PC-9 (cell line): ENCODE measurements at regions not wholly inside any gene's neighbourhood (a gene's known extent, or its start where the extent isn't known, plus 50 kb on each side); places are given as distances from the start of the nearest gene placed in this dataset.

Experiments
- BruUV-seq: library from RNA; stranded (reverse); fragments of 400-500 nt; replicated peaks from 2 replicates; lab custom pipeline; 2021; lab: Mats Ljungman, UMichigan
- CTCF ChIA-PET: fragments of 300-600 bp; sonication (Branson Sonifier 250); formaldehyde crosslinking; loops from one replicate; lab custom pipeline; 2022; ENCODE audit warnings: antibody characterized with exemption; lab: Charles Lee
- POLR2A ChIA-PET: fragments of 300-600 bp; sonication (Branson Sonifier 250); formaldehyde crosslinking; loops from one replicate; lab custom pipeline; 2022; ENCODE audit warnings: antibody characterized with exemption; ENCODE audit not compliant: unreplicated experiment; lab: Charles Lee
- DNase-seq, 2 experiments: peaks; one replicate each; pipeline versions ENCODE4 v3.0.0 to v3.0.0-alpha.2; 2015 to 2022; ENCODE audit warnings: mixed read lengths in 1 of 2
- H2AFZ ChIP-seq: fragments of 200-600 bp; sonication (generic); 2 replicates; pipeline ENCODE4 v1.8.1; 2017; ENCODE audit warnings: antibody characterized with exemption
- H3F3A ChIP-seq: fragments of 200-600 bp; sonication (generic); 2 replicates; pipeline ENCODE4 v1.8.1; 2017; ENCODE audit warnings: antibody characterized with exemption, mild to moderate bottlenecking, low read depth; ENCODE audit not compliant: insufficient read depth
- H3K27ac ChIP-seq: fragments of 200-600 bp; sonication (generic); 2 replicates; pipeline ENCODE4 v1.6.1; 2016; ENCODE audit warnings: mixed run types
- H3K27me3 ChIP-seq: fragments of 200-600 bp; sonication (generic); 2 replicates; pipeline ENCODE4 v1.6.1; 2016; ENCODE audit warnings: low read depth, mixed run types; ENCODE audit not compliant: insufficient read depth
- H3K36me3 ChIP-seq: fragments of 200-600 bp; sonication (generic); 2 replicates; pipeline ENCODE4 v1.6.1; 2016; ENCODE audit warnings: low read depth, mixed run types
- H3K4me1 ChIP-seq: fragments of 200-600 bp; sonication (generic); replicated peaks from 2 replicates; pipeline ENCODE4 v1.6.1; 2016; ENCODE audit warnings: mixed run types; ENCODE audit not compliant: insufficient read depth
- H3K4me2 ChIP-seq: fragments of 200-600 bp; sonication (generic); 2 replicates; pipeline ENCODE4 v1.6.1; 2017; ENCODE audit warnings: mixed run types
- H3K4me3 ChIP-seq: fragments of 200-600 bp; sonication (generic); 2 replicates; pipeline ENCODE4 v1.6.1; 2016; ENCODE audit warnings: mixed run types
- H3K79me2 ChIP-seq: fragments of 200-600 bp; sonication (generic); 2 replicates; pipeline ENCODE4 v1.6.1; 2017; ENCODE audit warnings: low read depth, mixed run types
- H3K9me2 ChIP-seq: fragments of 200-600 bp; sonication (generic); 2 replicates; pipeline ENCODE4 v1.8.1; 2017; ENCODE audit warnings: mild to moderate bottlenecking; ENCODE audit not compliant: insufficient read depth
- H3K9me3 ChIP-seq: fragments of 200-600 bp; sonication (generic); 2 replicates; pipeline ENCODE4 v1.8.1; 2016; ENCODE audit warnings: low read depth; ENCODE audit not compliant: insufficient read depth
- H4K20me1 ChIP-seq: fragments of 200-600 bp; sonication (generic); 2 replicates; pipeline ENCODE4 v1.8.1; 2017; ENCODE audit not compliant: insufficient read depth
- EZH2 ChIP-seq: fragments of 200-600 bp; sonication (generic); IDR thresholded peaks from 2 replicates; pipeline ENCODE4 v1.8.0; 2017; ENCODE audit warnings: antibody characterized with exemption, low read depth
- intact Hi-C: fragments of 100-400 bp; cut with micrococcal nuclease; formaldehyde crosslinking; loops from one replicate; pipeline ENCODE4 v1.10.0; 2022; ENCODE audit not compliant: unreplicated experiment
- TF ChIP-seq, protein P1 (sequence below): fragments of 200-600 bp; sonication (generic); conservative IDR thresholded peaks from 2 replicates; pipeline ENCODE4 v1.6.1; 2017; ENCODE audit warnings: mixed run types, antibody characterized with exemption, mild to moderate bottlenecking, moderate library complexity

- Histone ChIP-seq H3K9me3 (no peaks in the 10 kb centered on the region), H3K27me3 (peaks cover 90% of the 10 kb centered on the region), H3K36me3 (no peaks in the 10 kb centered on the region), H3K79me2 (no peaks in the 10 kb centered on the region), H2AFZ (no peak overlapping the region), H3K27ac (no peak overlapping the region), H3K4me1 (no peaks in the 10 kb centered on the region), H3F3A (no peaks in the 10 kb centered on the region), H3K9me2 (no peaks in the 10 kb centered on the region), H3K4me3 (no peak overlapping the region), H3K4me2 (no peak overlapping the region), H4K20me1 (no peaks in the 10 kb centered on the region)
- CTCF ChIA-PET = no interaction called here
- no peak for DNase-seq
- TF ChIP-seq EZH2 = no peak
- TF ChIP-seq, protein P1, sequence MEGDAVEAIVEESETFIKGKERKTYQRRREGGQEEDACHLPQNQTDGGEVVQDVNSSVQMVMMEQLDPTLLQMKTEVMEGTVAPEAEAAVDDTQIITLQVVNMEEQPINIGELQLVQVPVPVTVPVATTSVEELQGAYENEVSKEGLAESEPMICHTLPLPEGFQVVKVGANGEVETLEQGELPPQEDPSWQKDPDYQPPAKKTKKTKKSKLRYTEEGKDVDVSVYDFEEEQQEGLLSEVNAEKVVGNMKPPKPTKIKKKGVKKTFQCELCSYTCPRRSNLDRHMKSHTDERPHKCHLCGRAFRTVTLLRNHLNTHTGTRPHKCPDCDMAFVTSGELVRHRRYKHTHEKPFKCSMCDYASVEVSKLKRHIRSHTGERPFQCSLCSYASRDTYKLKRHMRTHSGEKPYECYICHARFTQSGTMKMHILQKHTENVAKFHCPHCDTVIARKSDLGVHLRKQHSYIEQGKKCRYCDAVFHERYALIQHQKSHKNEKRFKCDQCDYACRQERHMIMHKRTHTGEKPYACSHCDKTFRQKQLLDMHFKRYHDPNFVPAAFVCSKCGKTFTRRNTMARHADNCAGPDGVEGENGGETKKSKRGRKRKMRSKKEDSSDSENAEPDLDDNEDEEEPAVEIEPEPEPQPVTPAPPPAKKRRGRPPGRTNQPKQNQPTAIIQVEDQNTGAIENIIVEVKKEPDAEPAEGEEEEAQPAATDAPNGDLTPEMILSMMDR = no peak
- no TSS peak for BruUV-seq
- POLR2A ChIA-PET = no interaction called here
- intact Hi-C loops = no loop called here
Observed at GRCh38 chr7:156445997-156446761, 194.4 kb upstream of the RNF32 start.

DNA sequence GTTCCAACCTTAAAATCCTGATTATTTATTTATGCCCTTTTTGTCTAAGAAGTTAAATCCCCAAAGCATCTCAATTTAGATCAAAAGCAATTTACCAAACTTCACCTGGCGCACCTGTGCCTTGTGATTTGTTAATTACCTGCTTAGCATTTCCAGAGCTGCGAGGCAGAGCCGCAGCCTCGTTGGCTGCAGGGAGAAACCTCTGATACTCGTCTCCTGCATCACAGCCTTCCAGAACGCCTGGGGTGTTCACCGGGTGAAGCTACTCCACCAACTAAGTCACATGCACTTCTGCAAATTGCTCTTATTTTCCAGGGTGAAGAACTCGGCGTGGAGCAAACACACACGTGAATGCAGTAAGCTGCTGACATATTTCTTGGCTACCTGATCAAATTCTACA lies 198.1 kb upstream of the RNF32 start:
- no peak overlapping the region for H2AFZ ChIP-seq
- no peaks in the 10 kb centered on the region for H3K36me3 ChIP-seq
- intact Hi-C loops = no loop called here
- H3K4me3 ChIP-seq = no peak overlapping the region
- CTCF ChIA-PET = no interaction called here
- H4K20me1 ChIP-seq = no peaks in the 10 kb centered on the region
- POLR2A ChIA-PET = no interaction called here
- H3K79me2 ChIP-seq = no peaks in the 10 kb centered on the region
- no peak for DNase-seq
- no TSS peak for BruUV-seq
- no peaks in the 10 kb centered on the region for H3K4me1 ChIP-seq
- TF ChIP-seq, protein P1 = no peak
- no peak for TF ChIP-seq EZH2
- H3K9me2 ChIP-seq = no peaks in the 10 kb centered on the region
- H3K27me3 ChIP-seq = peaks cover 100% of the 10 kb centered on the region
- no peaks in the 10 kb centered on the region for H3K9me3 ChIP-seq
- no peaks in the 10 kb centered on the region for H3F3A ChIP-seq
- H3K4me2 ChIP-seq = no peak overlapping the region
- H3K27ac ChIP-seq = no peak overlapping the region

- Histone ChIP-seq H3K27me3 (peaks cover 97% of the 10 kb centered on the region), H3K79me2 (no peaks in the 10 kb centered on the region), H2AFZ (no peak overlapping the region), H3K4me3 (no peak overlapping the region), H3K9me3 (no peaks in the 10 kb centered on the region), H3F3A (no peaks in the 10 kb centered on the region), H3K4me2 (no peak overlapping the region), H3K27ac (no peak overlapping the region), H3K36me3 (no peaks in the 10 kb centered on the region), H4K20me1 (no peaks in the 10 kb centered on the region), H3K4me1 (no peaks in the 10 kb centered on the region), H3K9me2 (no peaks in the 10 kb centered on the region)
- TF ChIP-seq, protein P1 = no peak
- no peak for TF ChIP-seq EZH2
- DNase-seq = no peak
- no TSS peak for BruUV-seq
- POLR2A ChIA-PET = no interaction called here
- intact Hi-C loops = no loop called here
- CTCF ChIA-PET = no interaction called here
Observed at GRCh38 chr7:156440456-156440855, 200.1 kb upstream of the RNF32 start.
